ENCODE measurements at regions not wholly inside any gene's neighbourhood (a gene's known extent, or its start where the extent isn't known, plus 50 kb on each side); places are given as distances from the start of the nearest gene placed in this dataset.
A peak's percentile ranks its signal among the peaks of the same experiment; 100 is the strongest.
"Not testable (repeated sequence)": the region's sequence is repeated elsewhere in the genome, so short reads cannot be mapped to it uniquely, and the experiment has no call there.

- no peak for DNase-seq
Measured at GRCh38 chr1:37325509-37326437, 148.6 kb upstream of the ZC3H12A start.

- no peak for DNase-seq
Measured at GRCh38 chr1:37332126-37332525, 142.3 kb upstream of the ZC3H12A start.

- peak; percentile 74 for DNase-seq
Measured at GRCh38 chr1:37338658-37339057, 135.7 kb upstream of the ZC3H12A start.

DNA sequence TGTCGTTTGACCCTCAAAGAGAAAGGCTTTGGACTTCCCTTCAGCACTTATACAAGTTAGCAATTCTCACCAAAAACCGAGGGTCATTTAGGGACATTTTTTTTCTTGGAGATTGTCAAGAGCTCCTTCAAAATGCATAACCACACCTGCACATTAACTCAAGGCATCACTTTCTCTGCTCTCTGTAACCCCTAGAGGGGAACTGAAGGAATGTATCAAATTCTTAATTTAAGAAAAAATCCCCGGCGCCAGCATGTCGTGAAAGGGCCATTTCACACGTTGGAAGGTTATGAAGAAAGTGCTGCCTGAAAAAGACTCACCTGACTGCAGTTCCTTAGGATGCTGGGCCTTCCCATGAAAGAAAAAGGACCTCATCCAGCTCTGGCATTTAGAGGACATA lies 131.6 kb upstream of the ZC3H12A start:
- DNase-seq, result peak; percentile 60

DNA sequence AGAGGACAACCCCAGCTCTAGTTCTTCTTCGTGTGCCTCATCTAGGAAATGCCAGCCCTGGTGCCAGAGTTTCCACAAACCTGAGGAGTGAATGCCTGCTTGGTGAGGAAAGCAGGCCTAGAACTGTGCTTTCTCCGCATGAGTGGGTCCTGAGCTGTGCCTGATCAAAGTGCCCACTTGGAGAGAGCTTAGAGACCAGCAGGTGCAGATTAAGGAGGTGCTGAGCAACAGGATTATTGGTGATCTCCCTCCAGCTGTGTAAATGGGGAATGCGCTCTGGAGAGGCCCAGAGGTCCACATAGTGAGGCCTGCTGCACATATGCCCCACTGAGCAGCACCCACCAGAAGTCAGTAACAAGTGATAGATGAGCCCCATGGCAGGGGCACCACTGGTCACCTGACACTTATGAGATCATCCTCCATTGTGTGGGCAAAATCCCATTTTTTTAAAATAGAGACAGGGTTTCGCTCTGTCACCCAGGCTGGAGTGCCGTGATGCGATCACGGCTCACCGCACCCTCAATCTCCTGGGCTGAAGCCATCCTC lies 127.2 kb upstream of the ZC3H12A start:
- DNase-seq, result peak; percentile 94

DNA sequence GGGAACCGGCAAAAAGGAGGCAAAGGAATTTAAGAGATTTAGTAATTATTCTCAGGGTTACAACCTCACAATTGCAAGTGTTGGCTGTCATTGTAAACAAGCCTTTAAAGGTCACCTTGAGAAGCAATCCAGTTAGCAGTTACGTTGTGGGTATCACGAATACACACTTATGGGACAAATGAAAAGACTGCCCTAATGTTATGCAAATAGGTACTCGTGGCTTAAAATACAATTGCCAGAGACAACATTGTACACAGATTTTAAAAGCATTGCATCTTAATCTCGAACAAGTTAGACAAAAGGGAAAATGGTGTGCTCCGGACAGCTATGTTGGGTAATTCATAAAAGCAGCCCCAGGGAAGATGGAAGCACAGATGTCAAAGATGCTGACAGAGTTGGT lies 120.5 kb upstream of the ZC3H12A start:
- DNase-seq, result no peak

DNA sequence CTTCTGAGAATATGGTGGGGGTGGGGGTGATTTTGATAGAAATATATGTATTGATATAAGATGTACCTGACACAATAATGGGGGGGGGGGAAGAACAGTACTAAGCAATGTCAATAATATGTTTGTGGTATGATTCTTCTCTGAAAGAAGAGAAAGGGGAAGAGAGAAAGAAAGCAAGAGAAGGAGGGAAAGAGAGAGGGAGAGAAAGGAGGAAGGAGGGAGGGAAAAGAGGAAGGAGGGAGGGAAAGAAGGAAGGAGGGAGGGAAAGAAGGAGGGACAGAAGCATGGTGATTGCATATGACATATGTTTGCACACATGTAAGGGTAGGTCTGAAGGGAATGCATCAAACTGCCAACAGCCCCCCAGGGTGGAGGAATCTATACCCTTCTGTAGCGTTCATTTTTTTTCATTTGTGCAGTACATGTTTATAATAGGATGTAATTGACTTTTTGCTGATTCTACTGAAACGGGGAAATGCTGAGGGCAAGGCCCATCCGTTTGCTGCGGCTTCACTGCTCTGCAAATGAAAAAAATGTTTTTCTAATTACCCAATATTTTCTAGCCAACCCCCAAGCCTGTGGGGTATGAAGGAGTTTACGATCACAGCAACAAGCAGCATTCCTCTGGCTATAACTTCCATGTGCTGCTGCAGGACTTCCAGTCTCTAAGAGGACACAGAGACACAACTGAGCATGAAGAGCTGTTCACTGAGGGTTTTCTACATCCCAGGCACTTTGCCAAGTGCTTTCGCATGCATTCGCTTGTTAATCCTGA lies 119.3 kb upstream of the ZC3H12A start:
- DNase-seq, result peak; percentile 60

DNA sequence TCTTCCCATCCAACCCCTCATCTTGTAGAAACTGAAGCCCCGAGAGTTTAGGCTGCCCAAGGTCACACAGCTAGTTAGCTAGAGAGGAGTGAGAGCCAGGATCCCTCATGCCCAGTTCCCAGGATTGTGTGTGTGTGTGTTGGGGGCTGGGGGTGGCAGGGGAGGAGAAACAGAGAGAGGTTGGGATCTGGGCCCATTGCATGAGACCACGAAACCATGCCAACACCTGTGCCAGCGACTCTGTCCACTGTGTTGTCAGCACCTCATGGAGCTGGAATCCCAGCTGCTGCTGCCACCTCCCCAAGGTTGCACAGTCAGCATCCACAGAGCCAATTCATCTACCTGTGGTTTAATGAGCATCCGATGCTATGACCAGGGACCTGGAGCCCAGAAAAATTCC lies 115.4 kb upstream of the ZC3H12A start:
- DNase-seq, result peak; percentile 50

DNA sequence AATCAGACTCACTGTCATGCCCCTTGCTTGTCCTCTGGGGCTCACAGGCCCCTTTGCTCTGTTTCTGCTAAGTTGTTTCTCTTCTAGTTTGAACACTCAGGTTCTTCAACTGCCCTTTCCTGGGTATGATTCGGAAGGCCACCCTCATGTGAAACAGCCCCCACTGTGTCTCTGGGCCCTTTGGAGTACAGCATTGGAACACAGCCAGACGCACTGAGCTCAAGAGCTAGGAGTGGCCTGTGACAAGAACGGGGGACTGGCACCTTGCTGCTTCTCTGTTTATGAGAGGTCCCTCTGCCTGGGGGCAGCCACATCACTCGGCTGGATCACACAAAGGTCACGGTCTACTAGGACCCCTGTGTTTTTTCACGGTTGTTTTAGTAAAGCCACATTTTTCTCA lies 114.4 kb upstream of the ZC3H12A start:
- peak; percentile 96 for DNase-seq

DNA sequence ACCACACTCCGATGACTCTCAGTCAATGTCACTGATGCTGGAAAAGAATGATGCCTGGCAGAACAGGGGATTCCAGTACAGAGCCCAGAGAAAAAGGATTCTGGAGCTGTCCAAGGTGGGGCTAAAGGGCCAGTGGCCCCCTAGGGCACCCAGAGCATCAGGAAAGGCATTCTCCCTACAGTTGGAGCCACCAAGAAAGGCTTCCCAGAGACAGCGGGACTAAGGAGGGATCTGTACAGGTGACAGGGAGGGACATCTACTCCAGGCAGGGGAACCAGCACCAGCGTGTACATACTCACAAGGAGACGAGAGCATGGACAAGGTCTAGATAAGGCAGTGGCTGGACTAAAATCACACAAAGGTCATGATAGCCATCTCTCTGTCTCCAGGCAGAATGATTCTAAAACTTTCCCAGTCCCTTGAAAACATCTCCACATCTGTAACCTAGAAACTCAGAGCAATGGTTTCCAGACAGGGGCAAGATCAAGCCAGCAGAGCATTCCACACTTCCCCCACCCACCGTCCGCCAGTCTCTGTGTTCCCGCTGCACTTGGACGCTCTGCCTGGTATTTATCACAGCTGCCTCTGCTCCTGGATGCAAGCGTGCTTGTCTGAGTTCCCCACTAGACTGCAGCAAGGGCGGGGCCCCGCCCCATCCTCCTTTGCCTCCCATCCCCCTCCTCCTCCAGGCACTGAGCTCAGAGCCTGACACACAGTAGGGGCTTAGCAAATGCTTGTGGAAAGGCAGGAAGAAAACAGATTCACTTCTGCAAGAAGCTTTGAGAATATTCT lies 111.6 kb upstream of the ZC3H12A start:
- DNase-seq, result no peak

GRCh38 chr1:37363535-37363934 lies 110.8 kb upstream of the ZC3H12A start:
- DNase-seq, result no peak

GRCh38 chr1:37368665-37369315 lies 105.6 kb upstream of the ZC3H12A start:
- not testable (repeated sequence) for DNase-seq

- DNase-seq, result peak; percentile 65
Measured at GRCh38 chr1:37372302-37372701, 102.1 kb upstream of the ZC3H12A start.

GRCh38 chr1:37372711-37373110 lies 101.7 kb upstream of the ZC3H12A start:
- DNase-seq, result no peak

- no peak for DNase-seq
Measured at GRCh38 chr1:37373413-37373812, 101.0 kb upstream of the ZC3H12A start.

GRCh38 chr1:37380546-37380945 lies 93.8 kb upstream of the ZC3H12A start:
- not testable (repeated sequence) for DNase-seq

DNA sequence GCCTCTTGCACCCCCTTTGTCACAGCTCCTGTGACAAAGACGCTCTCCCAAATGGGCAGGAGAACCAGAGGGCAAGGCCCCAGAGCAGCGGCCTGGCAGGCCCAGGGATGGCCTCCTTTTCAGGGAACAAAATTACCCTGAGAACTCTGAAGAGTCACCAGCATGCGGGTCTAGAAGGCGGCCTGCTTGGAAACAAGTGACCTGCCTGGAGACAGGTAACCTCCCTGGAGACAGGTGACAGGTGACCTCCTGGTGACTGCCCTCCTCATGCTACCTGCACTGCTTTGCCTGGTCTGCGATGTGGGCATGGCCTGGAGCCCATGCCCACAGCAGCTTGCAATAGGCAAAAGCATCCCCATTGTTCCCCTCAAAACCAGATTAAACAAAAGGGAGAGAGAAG lies 86.5 kb upstream of the ZC3H12A start:
- no peak for DNase-seq

GRCh38 chr1:37389327-37389726 lies 85.1 kb upstream of the ZC3H12A start:
- DNase-seq, result no peak

- peak; percentile 84 for DNase-seq
Measured at GRCh38 chr1:37391211-37392011, 83.0 kb upstream of the ZC3H12A start.

DNA sequence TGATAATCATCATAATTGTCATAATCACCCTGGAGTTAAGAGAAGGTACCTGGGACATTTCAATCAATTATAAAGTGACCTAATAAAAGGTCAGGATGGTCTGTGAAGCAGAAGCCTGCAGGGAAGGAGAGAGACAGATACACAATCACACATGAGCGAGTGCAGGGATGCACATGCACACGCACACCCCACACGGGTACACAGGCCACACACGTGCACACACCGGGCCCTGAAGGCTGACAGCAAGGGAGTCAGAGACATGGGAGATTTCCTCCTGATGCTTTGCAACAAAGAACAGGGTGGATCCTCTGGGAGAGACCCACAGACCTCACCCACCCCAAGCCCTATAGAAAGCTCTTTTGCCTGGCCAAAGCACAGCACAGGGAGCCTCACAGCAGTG lies 82.3 kb upstream of the ZC3H12A start:
- no peak for DNase-seq

Data from DMS79 treated with DMSO at 0.1 percent for 48 hours (cell line).